SK-N-SH (cell line): ENCODE measurements at regions not wholly inside any gene's neighbourhood (a gene's known extent, or its start where the extent isn't known, plus 50 kb on each side); places are given as distances from the start of the nearest gene placed in this dataset.

ENCODE experiments used
- CHD2 ChIP-seq: fragments of 150-350 bp; IDR thresholded peaks from 2 replicates; pipeline ENCODE4 v1.6.1; 2018; ENCODE audit warnings: low read length; ENCODE audit not compliant: partially characterized antibody
- EZH2phosphoT487 ChIP-seq: fragments of 200-600 bp; sonication (generic); IDR thresholded peaks from 2 replicates; pipeline ENCODE4 v1.6.1; 2017; ENCODE audit warnings: low read depth, mixed run types, mild to moderate bottlenecking, antibody characterized with exemption, moderate library complexity, borderline replicate concordance
- FOXJ3 ChIP-seq: sonication (generic); formaldehyde crosslinking; IDR thresholded peaks from 2 replicates; pipeline ENCODE4 v1.5.1; 2020; ENCODE audit warnings: mild to moderate bottlenecking, missing genetic modification reagents
- JUND ChIP-seq: IDR thresholded peaks from 2 replicates; pipeline ENCODE4 v1.4.0; 2012
- POLR2AphosphoS5 ChIP-seq: IDR thresholded peaks from 2 replicates; pipeline ENCODE4 v1.6.1; 2012; ENCODE audit warnings: low read depth, low read length
- RAD21 ChIP-seq: IDR thresholded peaks from 2 replicates; pipeline ENCODE4 v1.6.1; 2012; ENCODE audit warnings: mild to moderate bottlenecking, low read length
- RCOR1 ChIP-seq: fragments of 150-350 bp; IDR thresholded peaks from 2 replicates; pipeline ENCODE4 v1.6.1; 2017; ENCODE audit warnings: antibody characterized with exemption, low read length
- RFX5 ChIP-seq: IDR thresholded peaks from 2 replicates; pipeline ENCODE4 v1.6.1; 2012; ENCODE audit warnings: mild to moderate bottlenecking, improper control_type of control experiment, low read length
- SMC3 ChIP-seq: IDR thresholded peaks from 2 replicates; pipeline ENCODE4 v1.6.1; 2012; ENCODE audit warnings: low read depth, low read length, improper control_type of control experiment
- TAF1 ChIP-seq: IDR thresholded peaks from 2 replicates; pipeline ENCODE4 v1.6.1; 2012; ENCODE audit warnings: low read depth, mild to moderate bottlenecking, low read length, moderate library complexity, borderline replicate concordance
- YY1 ChIP-seq: IDR thresholded peaks from 2 replicates; pipeline ENCODE4 v1.4.0; 2012; ENCODE audit warnings: low read depth, mild to moderate bottlenecking
- TF ChIP-seq, protein P1 (sequence below): fragments of 200-600 bp; sonication (generic); IDR thresholded peaks from 2 replicates; pipeline ENCODE4 v1.6.1; 2017; ENCODE audit warnings: antibody characterized with exemption, mild to moderate bottlenecking, moderate library complexity
- TF ChIP-seq, protein P2 (sequence below): IDR thresholded peaks from 2 replicates; pipeline ENCODE4 v1.4.0; 2012; ENCODE audit warnings: low read depth, borderline replicate concordance
- TF ChIP-seq, protein P3 (sequence below): IDR thresholded peaks from 2 replicates; pipeline ENCODE4 v1.6.1; 2012; ENCODE audit warnings: mild to moderate bottlenecking, low read depth, low read length, moderate library complexity

DNA sequence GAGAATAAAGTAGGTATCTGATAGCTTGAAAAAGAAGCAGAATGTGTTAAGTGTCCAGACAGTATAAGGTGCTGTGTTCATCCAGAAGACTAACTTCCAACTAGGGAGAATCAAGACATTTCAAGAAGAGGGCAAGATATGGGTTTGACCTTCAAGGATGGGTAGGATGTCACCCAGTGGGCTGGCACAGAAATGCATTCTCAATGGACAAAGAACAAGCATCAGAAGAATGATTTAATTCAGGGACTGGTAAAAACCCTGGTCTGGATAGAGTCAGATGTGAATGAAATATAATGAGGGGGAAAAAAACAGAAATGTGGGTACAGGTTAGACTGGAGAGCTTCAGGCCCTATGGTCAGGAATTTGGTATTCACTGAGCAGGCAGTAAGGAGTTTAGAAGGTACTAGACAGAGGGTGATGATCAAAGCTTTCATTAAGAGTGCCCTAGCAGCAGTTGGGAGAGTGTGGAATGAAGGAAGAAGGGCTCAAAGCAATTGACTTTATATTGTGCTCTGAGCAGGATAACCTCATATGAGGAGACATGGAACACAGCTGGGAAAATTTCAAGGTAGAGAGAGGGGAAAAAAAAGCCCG, 180.7 kb upstream of the ANK3 start:
- TF ChIP-seq, protein P1, sequence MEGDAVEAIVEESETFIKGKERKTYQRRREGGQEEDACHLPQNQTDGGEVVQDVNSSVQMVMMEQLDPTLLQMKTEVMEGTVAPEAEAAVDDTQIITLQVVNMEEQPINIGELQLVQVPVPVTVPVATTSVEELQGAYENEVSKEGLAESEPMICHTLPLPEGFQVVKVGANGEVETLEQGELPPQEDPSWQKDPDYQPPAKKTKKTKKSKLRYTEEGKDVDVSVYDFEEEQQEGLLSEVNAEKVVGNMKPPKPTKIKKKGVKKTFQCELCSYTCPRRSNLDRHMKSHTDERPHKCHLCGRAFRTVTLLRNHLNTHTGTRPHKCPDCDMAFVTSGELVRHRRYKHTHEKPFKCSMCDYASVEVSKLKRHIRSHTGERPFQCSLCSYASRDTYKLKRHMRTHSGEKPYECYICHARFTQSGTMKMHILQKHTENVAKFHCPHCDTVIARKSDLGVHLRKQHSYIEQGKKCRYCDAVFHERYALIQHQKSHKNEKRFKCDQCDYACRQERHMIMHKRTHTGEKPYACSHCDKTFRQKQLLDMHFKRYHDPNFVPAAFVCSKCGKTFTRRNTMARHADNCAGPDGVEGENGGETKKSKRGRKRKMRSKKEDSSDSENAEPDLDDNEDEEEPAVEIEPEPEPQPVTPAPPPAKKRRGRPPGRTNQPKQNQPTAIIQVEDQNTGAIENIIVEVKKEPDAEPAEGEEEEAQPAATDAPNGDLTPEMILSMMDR: no peak
- TF ChIP-seq, protein P2, sequence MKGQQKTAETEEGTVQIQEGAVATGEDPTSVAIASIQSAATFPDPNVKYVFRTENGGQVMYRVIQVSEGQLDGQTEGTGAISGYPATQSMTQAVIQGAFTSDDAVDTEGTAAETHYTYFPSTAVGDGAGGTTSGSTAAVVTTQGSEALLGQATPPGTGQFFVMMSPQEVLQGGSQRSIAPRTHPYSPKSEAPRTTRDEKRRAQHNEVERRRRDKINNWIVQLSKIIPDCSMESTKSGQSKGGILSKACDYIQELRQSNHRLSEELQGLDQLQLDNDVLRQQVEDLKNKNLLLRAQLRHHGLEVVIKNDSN: no peak
- TF ChIP-seq RFX5 (no peak), RAD21 (no peak), POLR2AphosphoS5 (no peak), TAF1 (no peak), YY1 (no peak), SMC3 (no peak), FOXJ3 (CRISPR knock-in tag) (no peak), CHD2 (no peak), JUND (no peak), RCOR1 (no peak), EZH2phosphoT487 (no peak)
- TF ChIP-seq, protein P3, sequence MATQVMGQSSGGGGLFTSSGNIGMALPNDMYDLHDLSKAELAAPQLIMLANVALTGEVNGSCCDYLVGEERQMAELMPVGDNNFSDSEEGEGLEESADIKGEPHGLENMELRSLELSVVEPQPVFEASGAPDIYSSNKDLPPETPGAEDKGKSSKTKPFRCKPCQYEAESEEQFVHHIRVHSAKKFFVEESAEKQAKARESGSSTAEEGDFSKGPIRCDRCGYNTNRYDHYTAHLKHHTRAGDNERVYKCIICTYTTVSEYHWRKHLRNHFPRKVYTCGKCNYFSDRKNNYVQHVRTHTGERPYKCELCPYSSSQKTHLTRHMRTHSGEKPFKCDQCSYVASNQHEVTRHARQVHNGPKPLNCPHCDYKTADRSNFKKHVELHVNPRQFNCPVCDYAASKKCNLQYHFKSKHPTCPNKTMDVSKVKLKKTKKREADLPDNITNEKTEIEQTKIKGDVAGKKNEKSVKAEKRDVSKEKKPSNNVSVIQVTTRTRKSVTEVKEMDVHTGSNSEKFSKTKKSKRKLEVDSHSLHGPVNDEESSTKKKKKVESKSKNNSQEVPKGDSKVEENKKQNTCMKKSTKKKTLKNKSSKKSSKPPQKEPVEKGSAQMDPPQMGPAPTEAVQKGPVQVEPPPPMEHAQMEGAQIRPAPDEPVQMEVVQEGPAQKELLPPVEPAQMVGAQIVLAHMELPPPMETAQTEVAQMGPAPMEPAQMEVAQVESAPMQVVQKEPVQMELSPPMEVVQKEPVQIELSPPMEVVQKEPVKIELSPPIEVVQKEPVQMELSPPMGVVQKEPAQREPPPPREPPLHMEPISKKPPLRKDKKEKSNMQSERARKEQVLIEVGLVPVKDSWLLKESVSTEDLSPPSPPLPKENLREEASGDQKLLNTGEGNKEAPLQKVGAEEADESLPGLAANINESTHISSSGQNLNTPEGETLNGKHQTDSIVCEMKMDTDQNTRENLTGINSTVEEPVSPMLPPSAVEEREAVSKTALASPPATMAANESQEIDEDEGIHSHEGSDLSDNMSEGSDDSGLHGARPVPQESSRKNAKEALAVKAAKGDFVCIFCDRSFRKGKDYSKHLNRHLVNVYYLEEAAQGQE: no peak
